ENCODE measurements at regions not wholly inside any gene's neighbourhood (a gene's known extent, or its start where the extent isn't known, plus 50 kb on each side); places are given as distances from the start of the nearest gene placed in this dataset.

DNA sequence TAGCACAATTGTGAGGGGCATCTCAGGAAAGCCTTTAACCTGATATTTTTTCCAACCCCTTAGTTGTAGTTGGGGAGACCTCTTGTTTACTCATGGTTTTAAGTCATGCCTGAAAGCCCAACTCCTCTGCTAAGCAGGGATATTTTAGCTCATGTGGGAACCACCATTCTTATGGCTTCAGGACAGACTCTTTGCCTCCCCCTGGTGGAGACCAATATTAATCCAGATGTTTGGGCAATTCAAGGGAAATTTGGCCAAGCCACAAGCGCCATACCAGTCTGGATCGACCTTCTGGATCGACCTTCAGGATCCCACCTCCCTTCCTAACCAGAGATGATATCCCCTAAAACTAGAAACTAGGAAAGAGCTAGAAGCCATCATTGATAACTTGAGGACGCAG lies 211.2 kb downstream of the C6orf118 start:
- TF ChIP-seq, protein P1, sequence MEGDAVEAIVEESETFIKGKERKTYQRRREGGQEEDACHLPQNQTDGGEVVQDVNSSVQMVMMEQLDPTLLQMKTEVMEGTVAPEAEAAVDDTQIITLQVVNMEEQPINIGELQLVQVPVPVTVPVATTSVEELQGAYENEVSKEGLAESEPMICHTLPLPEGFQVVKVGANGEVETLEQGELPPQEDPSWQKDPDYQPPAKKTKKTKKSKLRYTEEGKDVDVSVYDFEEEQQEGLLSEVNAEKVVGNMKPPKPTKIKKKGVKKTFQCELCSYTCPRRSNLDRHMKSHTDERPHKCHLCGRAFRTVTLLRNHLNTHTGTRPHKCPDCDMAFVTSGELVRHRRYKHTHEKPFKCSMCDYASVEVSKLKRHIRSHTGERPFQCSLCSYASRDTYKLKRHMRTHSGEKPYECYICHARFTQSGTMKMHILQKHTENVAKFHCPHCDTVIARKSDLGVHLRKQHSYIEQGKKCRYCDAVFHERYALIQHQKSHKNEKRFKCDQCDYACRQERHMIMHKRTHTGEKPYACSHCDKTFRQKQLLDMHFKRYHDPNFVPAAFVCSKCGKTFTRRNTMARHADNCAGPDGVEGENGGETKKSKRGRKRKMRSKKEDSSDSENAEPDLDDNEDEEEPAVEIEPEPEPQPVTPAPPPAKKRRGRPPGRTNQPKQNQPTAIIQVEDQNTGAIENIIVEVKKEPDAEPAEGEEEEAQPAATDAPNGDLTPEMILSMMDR (IDR thresholded peaks at IDR 0.05; ENCODE audit: extremely low read depth, missing control alignments), result no peak
- DNase-seq (ENCODE audit: low spot score), result no peak

DNA sequence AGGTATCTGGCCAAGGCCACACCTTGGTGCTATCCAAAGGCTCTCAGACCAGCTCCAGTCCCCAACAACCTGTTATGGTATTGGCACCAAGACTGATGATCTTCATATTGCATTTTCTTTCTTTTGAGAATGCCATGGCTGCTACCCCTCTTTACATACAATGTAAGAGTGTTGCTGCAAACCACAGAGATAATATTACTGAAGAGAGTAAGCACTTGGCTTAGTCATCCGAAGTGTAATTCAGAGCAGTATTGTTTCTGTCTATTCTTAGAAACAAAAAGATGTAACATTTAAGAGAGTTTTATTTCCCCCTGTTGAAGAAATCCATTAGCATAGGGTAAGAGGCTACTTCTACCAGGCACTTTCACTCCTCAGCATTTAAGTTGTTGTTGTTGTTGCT lies 212.5 kb downstream of the C6orf118 start:
- TF ChIP-seq, protein P1 (IDR thresholded peaks at IDR 0.05; ENCODE audit: extremely low read depth, missing control alignments), result no peak
- no peak for DNase-seq (ENCODE audit: low spot score)

DNA sequence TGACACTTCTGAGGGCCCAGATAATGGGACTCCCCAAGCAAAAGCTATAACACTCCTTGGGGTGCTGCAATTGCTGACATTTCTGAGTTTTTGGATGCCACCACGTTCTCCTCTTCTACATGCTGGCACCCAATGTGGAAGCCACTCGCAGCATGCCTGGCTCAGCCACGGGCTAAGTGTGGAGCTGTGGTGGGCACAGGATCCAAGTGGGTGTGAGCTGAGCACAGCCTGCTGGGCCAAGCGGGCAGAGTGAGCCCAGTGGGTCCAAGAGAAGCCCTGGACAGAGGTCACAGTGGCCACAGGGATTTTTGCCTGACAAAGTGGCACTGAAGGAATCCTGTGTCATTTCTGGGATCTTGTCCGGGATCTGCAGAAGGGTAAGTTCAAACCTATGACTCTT lies 213.2 kb downstream of the C6orf118 start:
- TF ChIP-seq, protein P1 (IDR thresholded peaks at IDR 0.05; ENCODE audit: extremely low read depth, missing control alignments), result no peak

DNA sequence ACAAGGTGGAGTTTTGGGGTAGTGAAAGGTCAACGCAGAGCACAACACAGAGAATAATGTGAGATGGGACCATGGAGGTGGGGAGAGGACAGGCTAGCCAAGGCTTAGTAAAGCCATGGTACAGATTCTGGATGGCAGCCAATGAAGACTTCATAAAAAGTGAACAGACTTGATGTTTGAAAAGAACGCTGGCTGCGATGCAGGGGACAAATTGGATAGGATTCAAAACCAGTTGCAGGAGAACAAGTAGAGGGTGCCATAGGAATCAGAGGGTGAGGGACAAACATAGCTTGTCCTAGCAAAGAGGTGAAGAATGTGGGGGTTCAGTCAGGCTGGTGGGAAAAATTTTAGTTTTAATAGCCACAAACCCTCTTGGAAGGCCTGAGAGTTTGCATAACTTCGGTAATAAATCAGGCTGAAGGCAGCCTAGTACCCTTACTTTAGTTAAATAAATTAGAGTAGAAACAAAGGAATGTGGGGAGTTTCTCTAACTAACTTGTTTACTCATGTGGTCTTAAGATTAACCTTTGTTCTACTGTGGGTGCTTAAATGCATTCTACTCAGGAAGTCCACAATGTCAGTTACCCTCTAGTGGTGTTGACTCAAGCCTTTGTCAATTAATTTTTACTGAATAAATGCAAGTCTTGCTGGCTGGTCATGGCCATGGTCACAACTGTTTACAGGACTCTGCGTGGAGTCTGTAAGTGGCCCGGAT lies 216.4 kb downstream of the C6orf118 start:
- TF ChIP-seq, protein P1 (IDR thresholded peaks at IDR 0.05; ENCODE audit: extremely low read depth, missing control alignments), result no peak
- no peak for DNase-seq (ENCODE audit: low spot score)

More for the DNA sequence above, 213.2 kb downstream of the C6orf118 start:
- no peak for DNase-seq (ENCODE audit: low spot score)

DNA sequence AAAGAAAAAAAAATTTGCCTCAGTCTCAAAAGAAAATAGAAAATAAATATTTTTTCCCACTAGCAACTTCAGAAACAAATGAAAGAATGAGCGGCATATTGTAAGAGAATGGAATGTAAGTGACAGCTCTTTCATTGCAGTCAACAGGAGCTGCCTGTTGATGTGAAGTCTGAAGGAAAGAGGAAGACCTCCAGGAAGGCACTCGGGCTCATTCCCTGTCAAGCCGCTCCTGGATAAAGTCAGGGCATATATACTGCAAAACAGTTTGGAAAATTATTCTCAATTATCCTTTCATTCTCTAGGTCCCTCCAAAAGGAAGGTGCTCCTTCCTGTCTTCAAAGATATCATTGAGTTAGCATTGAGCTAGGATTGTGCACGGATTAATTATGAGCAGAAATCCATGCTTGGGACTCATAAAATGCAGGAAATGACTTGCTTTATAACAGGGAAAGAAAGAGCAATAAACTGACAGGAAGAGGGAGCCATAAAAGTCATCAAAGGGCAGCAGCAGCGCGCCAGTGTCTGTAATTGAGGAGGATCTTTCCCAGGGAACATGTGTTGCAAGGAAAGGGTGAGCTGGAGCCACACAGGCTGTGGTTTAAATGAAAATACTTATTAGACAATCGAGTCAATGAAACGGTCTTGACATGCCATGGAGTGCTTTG lies 218.2 kb downstream of the C6orf118 start:
- TF ChIP-seq, protein P1 (IDR thresholded peaks at IDR 0.05; ENCODE audit: extremely low read depth, missing control alignments), result no peak
- DNase-seq (ENCODE audit: low spot score), result no peak

DNA sequence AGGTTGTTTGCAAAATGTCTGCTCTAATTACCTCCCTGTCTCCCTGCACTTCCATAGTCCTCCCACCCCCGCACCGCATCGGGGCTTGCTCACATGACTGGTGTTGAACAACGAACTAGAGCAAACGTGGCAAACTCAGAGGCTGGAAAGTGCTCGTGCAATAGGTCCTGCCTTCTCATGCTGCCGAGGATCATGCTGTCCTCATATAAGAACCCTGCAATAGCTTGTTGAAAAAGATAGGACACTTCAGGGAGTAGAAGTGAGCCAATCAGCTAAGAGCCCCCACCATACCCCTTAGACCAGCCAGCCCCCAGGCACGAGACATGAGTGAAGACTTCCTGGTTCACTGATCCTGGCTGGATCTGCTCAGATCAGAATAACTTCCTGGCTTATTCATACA lies 219.2 kb downstream of the C6orf118 start:
- DNase-seq (ENCODE audit: low spot score), result no peak
- TF ChIP-seq, protein P1 (IDR thresholded peaks at IDR 0.05; ENCODE audit: extremely low read depth, missing control alignments), result no peak

DNA sequence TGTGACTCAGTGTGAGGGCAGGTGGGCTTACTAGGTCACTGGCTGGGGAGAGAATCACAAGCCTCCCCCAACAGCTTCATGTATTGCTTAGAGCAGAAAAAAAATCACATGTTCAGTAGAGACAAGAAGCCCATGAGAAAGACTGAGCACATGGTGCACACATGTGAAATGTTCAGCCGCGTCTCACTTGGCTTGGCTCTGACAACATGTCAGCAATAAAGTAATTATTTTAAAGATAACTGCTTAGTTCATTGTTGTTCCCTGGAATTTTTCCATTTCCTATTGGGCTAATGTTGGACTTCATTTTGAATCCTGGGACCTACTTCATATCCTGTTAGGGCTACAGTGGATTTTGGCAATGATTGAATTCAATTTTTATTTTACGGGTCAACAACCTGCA lies 222.6 kb downstream of the C6orf118 start:
- TF ChIP-seq, protein P1 (IDR thresholded peaks at IDR 0.05; ENCODE audit: extremely low read depth, missing control alignments), result no peak
- DNase-seq (ENCODE audit: low spot score), result no peak

Measured in GM20000 (cell line).